A549 (cell line): ENCODE measurements at regions not wholly inside any gene's neighbourhood (a gene's known extent, or its start where the extent isn't known, plus 50 kb on each side); places are given as distances from the start of the nearest gene placed in this dataset.

Experiments
- ATAC-seq, 2 experiments: fragments of 200-7000 bp in 1 of 2; fragments of >200 bp in 1 of 2; cut with Nextera tagmentation in 1 of 2; cut with Tn5 transposase in 1 of 2; 3 replicates each; pipeline versions ENCODE4 v1.8.0 to v1.9.1; 2018 to 2020; ENCODE audit warnings: mild to moderate bottlenecking in 1 of 2, moderate library complexity in 1 of 2
- CTCF ChIA-PET: fragments of 300-600 bp; sonication (Branson Sonifier 250); formaldehyde crosslinking; extraction: SDS; loops from one replicate; lab custom pipeline; 2021; ENCODE audit warnings: antibody characterized with exemption, inconsistent platforms; lab: Yijun Ruan, JAX
- POLR2A ChIA-PET: fragments of 350-600 bp; formaldehyde crosslinking; extraction: SDS; loops from one replicate; lab custom pipeline; 2021; ENCODE audit warnings: antibody characterized with exemption, inconsistent platforms; lab: Yijun Ruan, JAX
- DNase-seq, 2 experiments: peaks; one replicate each; pipeline versions ENCODE4 v3.0.0 to v3.0.0-alpha.2; 2011 to 2016; ENCODE audit warnings: low read depth in 1 of 2, low spot score in 1 of 2
- FAIRE-seq: peaks from 2 replicates; lab custom pipeline; 2011; peaks lifted over from hg19 to GRCh38; lab: Jason Lieb, UNC
- H3K27ac ChIP-seq, 2 experiments: fragments of >200 bp; sonication (Bioruptor Twin); formaldehyde crosslinking; 3 replicates each; pipeline ENCODE4 v1.5.1; 2016 to 2017
- H3K4me1 ChIP-seq: fragments of >200 bp; sonication (Bioruptor Twin); formaldehyde crosslinking; 3 replicates; pipeline ENCODE4 v1.6.1; 2016
- H3K4me2 ChIP-seq: fragments of >200 bp; sonication (Bioruptor Twin); formaldehyde crosslinking; 3 replicates; pipeline ENCODE4 v1.6.1; 2016
- H3K4me3 ChIP-seq: fragments of >200 bp; sonication (Bioruptor Twin); formaldehyde crosslinking; 3 replicates; pipeline ENCODE4 v1.5.1; 2016
- H3K9me3 ChIP-seq: fragments of >200 bp; sonication (Bioruptor Twin); formaldehyde crosslinking; 3 replicates; pipeline ENCODE4 v1.6.1; 2016
- CTCF ChIP-seq: fragments of >200 bp; sonication (Bioruptor Twin); formaldehyde crosslinking; IDR thresholded peaks from 3 replicates; pipeline ENCODE4 v1.5.1; 2016
- E2F6 ChIP-seq: IDR thresholded peaks from 2 replicates; pipeline ENCODE4 v1.6.1; 2012; ENCODE audit warnings: low read depth, borderline replicate concordance
- FOSB ChIP-seq: fragments of 250-450 bp; sonication (Bioruptor Pico); IDR thresholded peaks from 2 replicates; pipeline ENCODE4 v1.5.0; 2020; ENCODE audit warnings: mild to moderate bottlenecking, moderate library complexity
- FOXS1 ChIP-seq: fragments of 250-450 bp; sonication (Bioruptor Pico); IDR thresholded peaks from 2 replicates; pipeline ENCODE4 v1.5.0; 2020; ENCODE audit warnings: mild to moderate bottlenecking, moderate library complexity
- HES2 ChIP-seq: fragments of >200 bp; sonication (Bioruptor Twin); formaldehyde crosslinking; IDR thresholded peaks from 2 replicates; pipeline ENCODE4 v1.6.1; 2016
- HEYL ChIP-seq: fragments of 250-450 bp; sonication (Bioruptor Pico); IDR thresholded peaks from 2 replicates; pipeline ENCODE4 v1.8.0; 2021; ENCODE audit warnings: mild to moderate bottlenecking, moderate library complexity
- HMGXB4 ChIP-seq: fragments of 250-450 bp; sonication (Bioruptor Pico); IDR thresholded peaks from 2 replicates; pipeline ENCODE4 v1.5.0; 2021; ENCODE audit warnings: mild to moderate bottlenecking, moderate library complexity, borderline replicate concordance
- HOXA7 ChIP-seq: fragments of 250-450 bp; sonication (Bioruptor Pico); IDR thresholded peaks from 2 replicates; pipeline ENCODE4 v1.5.0; 2020; ENCODE audit warnings: mild to moderate bottlenecking, moderate library complexity
- HOXB13 ChIP-seq: fragments of 250-450 bp; sonication (Bioruptor Pico); IDR thresholded peaks from 2 replicates; pipeline ENCODE4 v1.5.0; 2020; ENCODE audit warnings: low read depth, mild to moderate bottlenecking, moderate library complexity
- HOXB5 ChIP-seq: fragments of 250-450 bp; sonication (Bioruptor Pico); IDR thresholded peaks from 2 replicates; pipeline ENCODE4 v1.5.0; 2020; ENCODE audit warnings: mild to moderate bottlenecking, moderate library complexity
- JUNB ChIP-seq: fragments of >200 bp; sonication (Bioruptor Twin); formaldehyde crosslinking; IDR thresholded peaks from 2 replicates; pipeline ENCODE4 v1.6.1; 2016
- KDM5A ChIP-seq: fragments of 200-600 bp; sonication (generic); IDR thresholded peaks from 2 replicates; pipeline ENCODE4 v1.6.1; 2016; ENCODE audit warnings: antibody characterized with exemption, mild to moderate bottlenecking
- MAFK ChIP-seq: fragments of 450-650 bp; IDR thresholded peaks from 2 replicates; pipeline ENCODE4 v1.6.1; 2014; ENCODE audit not compliant: partially characterized antibody
- MAX ChIP-seq: IDR thresholded peaks from 2 replicates; pipeline ENCODE4 v1.6.1; 2012
- MYC ChIP-seq: IDR thresholded peaks from 2 replicates; pipeline ENCODE4 v1.6.1; 2012; ENCODE audit warnings: mild to moderate bottlenecking, inconsistent platforms, low read length, improper control_type of control experiment, borderline replicate concordance
- POLR2A ChIP-seq: IDR thresholded peaks from 2 replicates; pipeline ENCODE4 v1.6.1; 2012; ENCODE audit warnings: mild to moderate bottlenecking, low read length
- RARB ChIP-seq: fragments of 250-450 bp; sonication (Bioruptor Pico); IDR thresholded peaks from 2 replicates; pipeline ENCODE4 v1.8.0; 2021; ENCODE audit warnings: mild to moderate bottlenecking, moderate library complexity
- RCOR1 ChIP-seq: fragments of 150-350 bp; IDR thresholded peaks from 2 replicates; pipeline ENCODE4 v1.6.1; 2014; ENCODE audit warnings: antibody characterized with exemption, low read length, low read depth
- REST ChIP-seq: fragments of 200-600 bp; sonication (generic); IDR thresholded peaks from 2 replicates; pipeline ENCODE4 v1.6.1; 2016; ENCODE audit warnings: antibody characterized with exemption, mild to moderate bottlenecking, moderate library complexity
- RFX5 ChIP-seq: fragments of 450-650 bp; IDR thresholded peaks from 2 replicates; pipeline ENCODE4 v1.7.1; 2014; ENCODE audit warnings: antibody characterized with exemption, mild to moderate bottlenecking, moderate library complexity
- TFCP2L1 ChIP-seq: fragments of 250-450 bp; sonication (Bioruptor Pico); IDR thresholded peaks from 2 replicates; pipeline ENCODE4 v1.5.0; 2021; ENCODE audit warnings: mild to moderate bottlenecking
- USF2 ChIP-seq: fragments of 450-650 bp; IDR thresholded peaks from 2 replicates; pipeline ENCODE4 v1.6.1; 2014; ENCODE audit warnings: antibody characterized with exemption
- WGBS: methylation state at CpG from one replicate; pipeline ENCODE4 v1.1.6; 2017; ENCODE audit errors: missing lambda C conversion rate; 5-methylcytosine and 5-hydroxymethylcytosine counted together

- H3K4me1 ChIP-seq, result no peaks in the 10 kb centered on the region
- POLR2A ChIA-PET, result no interaction called here
- H3K27ac ChIP-seq, result no peak overlapping the region
- H3K4me2 ChIP-seq, result no peak overlapping the region
- no peaks in the 10 kb centered on the region; the same call in 2 of the 3 replicates for H3K9me3 ChIP-seq
- DNase-seq (no peak), FAIRE-seq (no peak)
- H3K4me3 ChIP-seq, result no peak overlapping the region
- TF ChIP-seq FOSB (CRISPR knock-in tag) (no peak), FOXS1 (CRISPR knock-in tag) (no peak), HOXB13 (CRISPR knock-in tag) (no peak)
- TF ChIP-seq, all 56 proteins: peak for 0
- CTCF ChIA-PET, result no interaction called here
- ATAC-seq, result no peak
- WGBS, result 19% methylated on average over 6 of the region's 6 CpGs
Observed at GRCh38 chr2:138930571-138930970, 150.4 kb upstream of the NXPH2 start.

- FAIRE-seq (no peak), DNase-seq (no peak), ATAC-seq (no peak)
- 3% methylated on average over 1 of the region's 1 CpG for WGBS
- Histone ChIP-seq H3K4me2 (no peak overlapping the region), H3K27ac (no peak overlapping the region), H3K9me3 (no peaks in the 10 kb centered on the region; the same call in 2 of the 3 replicates), H3K4me3 (no peak overlapping the region), H3K4me1 (no peaks in the 10 kb centered on the region)
- ChIA-PET POLR2A (no interaction called here), CTCF (no interaction called here)
- no peak for TF ChIP-seq MAX
- no peak for TF ChIP-seq JUNB
- no peak for TF ChIP-seq CTCF
- TF ChIP-seq MYC, result no peak
- no peak for TF ChIP-seq HOXB5
- TF ChIP-seq RARB (CRISPR knock-in tag), result no peak
- no peak for TF ChIP-seq HEYL (CRISPR knock-in tag)
- TF ChIP-seq RFX5, result no peak
- TF ChIP-seq E2F6, result no peak
- no peak for TF ChIP-seq FOXS1 (CRISPR knock-in tag)
- TF ChIP-seq KDM5A, result no peak
Observed at GRCh38 chr2:138928374-138929021, 148.3 kb upstream of the NXPH2 start.

GRCh38 chr2:138922973-138923563 is 142.9 kb upstream of the NXPH2 start:
- DNase-seq (peak in 1 of 2 experiments; percentile 25), ATAC-seq (no peak), FAIRE-seq (no peak)
- no peaks in the 10 kb centered on the region for H3K9me3 ChIP-seq
- no peaks in the 10 kb centered on the region for H3K4me1 ChIP-seq
- no peak overlapping the region for H3K27ac ChIP-seq
- no peak overlapping the region for H3K4me2 ChIP-seq
- WGBS, result 3% methylated on average over 2 of the region's 2 CpGs
- ChIA-PET CTCF (interaction anchor here (0.6 to 1.5 kb wide), 3 partner anchors 16 to 29 kb away, joined by 3 to 4 read pairs (median 3); no protein-coding TSS in a partner anchor), POLR2A (no interaction called here)
- no peak overlapping the region for H3K4me3 ChIP-seq
- TF ChIP-seq REST (no peak), MAFK (no peak), USF2 (no peak), HES2 (no peak), RARB (CRISPR knock-in tag) (no peak), HOXA7 (CRISPR knock-in tag) (no peak), RCOR1 (no peak), POLR2A (no peak), TFCP2L1 (no peak), HMGXB4 (no peak)
